ENCODE measurements at regions not wholly inside any gene's neighbourhood (a gene's known extent, or its start where the extent isn't known, plus 50 kb on each side); places are given as distances from the start of the nearest gene placed in this dataset.
"Not testable (repeated sequence)": the region's sequence is repeated elsewhere in the genome, so short reads cannot be mapped to it uniquely, and the experiment has no call there.

- DNase-seq: no peak
Observed at GRCh38 chr4:19497705-19498104, 754.0 kb upstream of the SLIT2 start.

- DNase-seq: no peak
Observed at GRCh38 chr4:19496756-19497155, 754.9 kb upstream of the SLIT2 start.

- DNase-seq: no peak
Observed at GRCh38 chr4:19494961-19495360, 756.7 kb upstream of the SLIT2 start.

- no peak for DNase-seq
Observed at GRCh38 chr4:19492606-19493005, 759.1 kb upstream of the SLIT2 start.

- DNase-seq: no peak
Observed at GRCh38 chr4:19486400-19486799, 765.3 kb upstream of the SLIT2 start.

GRCh38 chr4:19478791-19479190, 772.9 kb upstream of the SLIT2 start:
- DNase-seq: no peak

- no peak for DNase-seq
Observed at GRCh38 chr4:19473569-19473968, 778.1 kb upstream of the SLIT2 start.

- no peak for DNase-seq
Observed at GRCh38 chr4:19472666-19473065, 779.0 kb upstream of the SLIT2 start.

GRCh38 chr4:19470001-19470400, 781.7 kb upstream of the SLIT2 start:
- DNase-seq: not testable (repeated sequence)

- no peak for DNase-seq
Observed at GRCh38 chr4:19462117-19462516, 789.6 kb upstream of the SLIT2 start.

- no peak for DNase-seq
Observed at GRCh38 chr4:19455850-19456602, 795.7 kb upstream of the SLIT2 start.

GRCh38 chr4:19455196-19455595, 796.5 kb upstream of the SLIT2 start:
- DNase-seq: no peak

- DNase-seq: no peak
Observed at GRCh38 chr4:19438233-19438632, 813.5 kb upstream of the SLIT2 start.

- no peak for DNase-seq
Observed at GRCh38 chr4:19437008-19437407, 814.7 kb upstream of the SLIT2 start.

- DNase-seq: no peak
Observed at GRCh38 chr4:19429684-19430083, 822.0 kb upstream of the SLIT2 start.

- no peak for DNase-seq
Observed at GRCh38 chr4:19425146-19425545, 826.6 kb upstream of the SLIT2 start.

GRCh38 chr4:19417256-19417655, 834.4 kb upstream of the SLIT2 start:
- DNase-seq: no peak

GRCh38 chr4:19416146-19416545, 835.6 kb upstream of the SLIT2 start:
- DNase-seq: no peak

GRCh38 chr4:19408490-19408889, 843.2 kb upstream of the SLIT2 start:
- DNase-seq: no peak

- DNase-seq: no peak
Observed at GRCh38 chr4:19406789-19407188, 844.9 kb upstream of the SLIT2 start.

- no peak for DNase-seq
Observed at GRCh38 chr4:19403786-19404370, 847.8 kb upstream of the SLIT2 start.

GRCh38 chr4:19402581-19403065, 849.1 kb upstream of the SLIT2 start:
- DNase-seq: no peak

GRCh38 chr4:19401301-19402080, 850.2 kb upstream of the SLIT2 start:
- no peak for DNase-seq

GRCh38 chr4:19400820-19401219, 850.9 kb upstream of the SLIT2 start:
- DNase-seq: no peak

All from activated gamma-delta T cell (primary cell).